ENCODE measurements at regions not wholly inside any gene's neighbourhood (a gene's known extent, or its start where the extent isn't known, plus 50 kb on each side); places are given as distances from the start of the nearest gene placed in this dataset.

DNA sequence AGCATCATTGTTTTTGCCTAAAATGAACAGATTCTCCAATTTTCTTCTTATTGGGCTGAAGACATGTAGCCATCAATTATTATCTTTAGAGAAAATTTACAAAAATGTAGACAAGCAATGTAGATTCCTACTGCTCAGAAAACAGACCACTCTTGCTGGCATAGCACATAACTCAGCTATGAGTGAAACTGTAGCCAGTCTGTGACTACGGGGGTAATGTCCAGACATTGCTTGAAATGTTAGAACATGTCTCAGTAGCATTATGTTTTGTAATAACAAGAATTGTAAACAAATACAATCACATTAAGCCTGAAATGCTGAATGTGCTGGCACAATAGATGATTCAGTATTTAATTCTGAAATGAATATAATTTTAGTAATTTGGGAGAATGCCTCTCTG, 265.7 kb upstream of the KCNJ16 start:
- no peak for TF ChIP-seq SP1 (CRISPR knock-in tag; IDR thresholded peaks at IDR 0.05)
- TF ChIP-seq NR2C2 (CRISPR knock-in tag; IDR thresholded peaks at IDR 0.05) = no peak
- no peak for TF ChIP-seq NR2C2 (tag; IDR thresholded peaks at IDR 0.05)
- TF ChIP-seq RAD21 (CRISPR knock-in tag; conservative IDR thresholded peaks at IDR 0.05 in 1 of 2, IDR thresholded peaks at IDR 0.05 in 1 of 2) = no peak
- no peak for TF ChIP-seq GATA2 (CRISPR knock-in tag; IDR thresholded peaks at IDR 0.05)
- TF ChIP-seq, protein P1, sequence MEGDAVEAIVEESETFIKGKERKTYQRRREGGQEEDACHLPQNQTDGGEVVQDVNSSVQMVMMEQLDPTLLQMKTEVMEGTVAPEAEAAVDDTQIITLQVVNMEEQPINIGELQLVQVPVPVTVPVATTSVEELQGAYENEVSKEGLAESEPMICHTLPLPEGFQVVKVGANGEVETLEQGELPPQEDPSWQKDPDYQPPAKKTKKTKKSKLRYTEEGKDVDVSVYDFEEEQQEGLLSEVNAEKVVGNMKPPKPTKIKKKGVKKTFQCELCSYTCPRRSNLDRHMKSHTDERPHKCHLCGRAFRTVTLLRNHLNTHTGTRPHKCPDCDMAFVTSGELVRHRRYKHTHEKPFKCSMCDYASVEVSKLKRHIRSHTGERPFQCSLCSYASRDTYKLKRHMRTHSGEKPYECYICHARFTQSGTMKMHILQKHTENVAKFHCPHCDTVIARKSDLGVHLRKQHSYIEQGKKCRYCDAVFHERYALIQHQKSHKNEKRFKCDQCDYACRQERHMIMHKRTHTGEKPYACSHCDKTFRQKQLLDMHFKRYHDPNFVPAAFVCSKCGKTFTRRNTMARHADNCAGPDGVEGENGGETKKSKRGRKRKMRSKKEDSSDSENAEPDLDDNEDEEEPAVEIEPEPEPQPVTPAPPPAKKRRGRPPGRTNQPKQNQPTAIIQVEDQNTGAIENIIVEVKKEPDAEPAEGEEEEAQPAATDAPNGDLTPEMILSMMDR (IDR thresholded peaks at IDR 0.05 in 2 of 3, conservative IDR thresholded peaks at IDR 0.05 in 1 of 3; ENCODE audit: insufficient read depth in 2 of 3, low read depth in 1 of 3, low read length in 3 of 3) = no peak
- TF ChIP-seq STAT6 (CRISPR knock-in tag; IDR thresholded peaks at IDR 0.05) = no peak
- TF ChIP-seq MAX (CRISPR knock-in tag; IDR thresholded peaks at IDR 0.05) = no peak
- no peak for TF ChIP-seq NELFE (IDR thresholded peaks at IDR 0.05; ENCODE audit: insufficient read depth, insufficient read length)
- no peak for TF ChIP-seq EZH2 (IDR thresholded peaks at IDR 0.05; ENCODE audit: borderline replicate concordance, low read depth, low read length)
- TF ChIP-seq FOSL1 (tag; conservative IDR thresholded peaks at IDR 0.05) = no peak
- TF ChIP-seq ATF4 (CRISPR knock-in tag; IDR thresholded peaks at IDR 0.05) = no peak

All from K562 (cell line).